ENCODE measurements at regions not wholly inside any gene's neighbourhood (a gene's known extent, or its start where the extent isn't known, plus 50 kb on each side); places are given as distances from the start of the nearest gene placed in this dataset.

- Histone ChIP-seq H3K36me3 (ENCODE audit: insufficient read depth) (no peaks in the 10 kb centered on the region), H4K20me1 (replicated peaks; ENCODE audit: insufficient read depth) (no peaks in the 10 kb centered on the region), H2AFZ (no peak overlapping the region), H3K27me3 (ENCODE audit: insufficient read depth) (no peaks in the 10 kb centered on the region), H3K9me2 (ENCODE audit: insufficient read depth) (no peaks in the 10 kb centered on the region), H3K4me2 (no peak overlapping the region), H3K4me1 (ENCODE audit: insufficient read depth) (peaks cover 4% of the 10 kb centered on the region; the same call in 1 of the 2 replicates), H3K79me2 (replicated peaks; ENCODE audit: insufficient read depth) (no peaks in the 10 kb centered on the region), H3K4me3 (no peak overlapping the region), H3F3A (replicated peaks; ENCODE audit: low read depth) (no peaks in the 10 kb centered on the region), H3K27ac (ENCODE audit: low read depth) (no peak overlapping the region)
- peaks cover 9% of the 10 kb centered on the region for H3K4me1 Mint-ChIP-seq
- H3K36me3 Mint-ChIP-seq (ENCODE audit: low read depth): no peaks in the 10 kb centered on the region; the same call in 2 of the 3 replicates
- H3K4me3 Mint-ChIP-seq: no peak overlapping the region
- H3K9me3 Mint-ChIP-seq: no peaks in the 10 kb centered on the region
- DNase-seq (ENCODE audit: low spot score) (peak; percentile 79), ATAC-seq (peak; percentile 98)
- H3K27ac Mint-ChIP-seq: no peak overlapping the region; the same call in 1 of the 2 replicates
- TF ChIP-seq ZNF114 (CRISPR knock-in tag; IDR thresholded peaks at IDR 0.05): no peak
- TF ChIP-seq REST (IDR thresholded peaks at IDR 0.05; ENCODE audit: unreplicated experiment): no peak
- no peak for TF ChIP-seq POLR2AphosphoS5 (IDR thresholded peaks at IDR 0.05; ENCODE audit: low read depth)
- no peak for TF ChIP-seq STAT1 (IDR thresholded peaks at IDR 0.05; ENCODE audit: unreplicated experiment)
- no peak for TF ChIP-seq ZNF331 (CRISPR knock-in tag; IDR thresholded peaks at IDR 0.05; ENCODE audit: low read depth)
- TF ChIP-seq JUNB (IDR thresholded peaks at IDR 0.05; ENCODE audit: unreplicated experiment): no peak
- peak; percentile 72 for TF ChIP-seq NANOG (IDR thresholded peaks at IDR 0.05; ENCODE audit: borderline replicate concordance)
- no peak for TF ChIP-seq CREB1 (CRISPR knock-in tag; IDR thresholded peaks at IDR 0.05; ENCODE audit: low read depth)
- no peak for TF ChIP-seq EZH2phosphoT487 (IDR thresholded peaks at IDR 0.05; ENCODE audit: unreplicated experiment)
- no peak for TF ChIP-seq CTCF (conservative IDR thresholded peaks at IDR 0.05; ENCODE audit: low read depth in 2 of 2)
- TF ChIP-seq ETS1 (IDR thresholded peaks at IDR 0.05): no peak
- TF ChIP-seq ZNF462 (CRISPR knock-in tag; IDR thresholded peaks at IDR 0.05): peak; percentile 68; the same call in 1 of the 2 replicates
- TF ChIP-seq EZH2 (IDR thresholded peaks at IDR 0.05; ENCODE audit: low read depth, unreplicated experiment): no peak
- no peaks in the 10 kb centered on the region for H3K27me3 Mint-ChIP-seq (ENCODE audit: insufficient read depth, low read depth, poor library complexity)
Observed at GRCh38 chr13:80945328-80945727, 604.4 kb upstream of the SPRY2 start.
